ENCODE measurements at regions not wholly inside any gene's neighbourhood (a gene's known extent, or its start where the extent isn't known, plus 50 kb on each side); places are given as distances from the start of the nearest gene placed in this dataset.
A peak's percentile ranks its signal among the peaks of the same experiment; 100 is the strongest.

GRCh38 chr6:139649732-139650131, 275.3 kb upstream of the CITED2 start:
- no peak for DNase-seq

- DNase-seq, result no peak
These were observed 274.7 kb upstream of the CITED2 start for GRCh38 chr6:139649128-139649527.

- DNase-seq, result peak in 1 of 2 donors; percentile 77
These were observed 274.1 kb upstream of the CITED2 start for GRCh38 chr6:139648430-139649000.

- no peak for DNase-seq
These were observed 273.4 kb upstream of the CITED2 start for GRCh38 chr6:139647841-139648240.

- DNase-seq, result no peak
These were observed 272.6 kb upstream of the CITED2 start for GRCh38 chr6:139647016-139647415.

GRCh38 chr6:139644821-139645220, 270.4 kb upstream of the CITED2 start:
- DNase-seq, result no peak

- DNase-seq, result no peak
These were observed 269.5 kb upstream of the CITED2 start for GRCh38 chr6:139643986-139644385.

- no peak for DNase-seq
These were observed 267.9 kb upstream of the CITED2 start for GRCh38 chr6:139642346-139642745.

GRCh38 chr6:139641376-139641775, 266.9 kb upstream of the CITED2 start:
- peak in 1 of 2 donors; percentile 37 for DNase-seq

- DNase-seq, result no peak
These were observed 266.5 kb upstream of the CITED2 start for GRCh38 chr6:139640921-139641320.

- peak in 1 of 2 donors; percentile 80 for DNase-seq
These were observed 266.0 kb upstream of the CITED2 start for GRCh38 chr6:139640448-139640847.

- DNase-seq, result no peak
These were observed 265.1 kb upstream of the CITED2 start for GRCh38 chr6:139639507-139639906.

- no peak for DNase-seq
These were observed 263.9 kb upstream of the CITED2 start for GRCh38 chr6:139638179-139638941.

- no peak for DNase-seq
These were observed 263.3 kb upstream of the CITED2 start for GRCh38 chr6:139637766-139638165.

- no peak for DNase-seq
These were observed 261.9 kb upstream of the CITED2 start for GRCh38 chr6:139636391-139636790.

- DNase-seq, result no peak
These were observed 261.1 kb upstream of the CITED2 start for GRCh38 chr6:139635401-139636130.

- DNase-seq, result no peak
These were observed 258.4 kb upstream of the CITED2 start for GRCh38 chr6:139632840-139633239.

- DNase-seq, result no peak
These were observed 253.8 kb upstream of the CITED2 start for GRCh38 chr6:139628270-139628669.

GRCh38 chr6:139627091-139627490, 252.6 kb upstream of the CITED2 start:
- no peak for DNase-seq

- DNase-seq, result peak in 1 of 2 donors; percentile 8
These were observed 251.8 kb upstream of the CITED2 start for GRCh38 chr6:139625998-139626975.

GRCh38 chr6:139625081-139625939, 250.9 kb upstream of the CITED2 start:
- DNase-seq, result no peak

- no peak for DNase-seq
These were observed 248.9 kb upstream of the CITED2 start for GRCh38 chr6:139623372-139623771.
